Heart left ventricle (tissue), 13 donors: ENCODE measurements at regions not wholly inside any gene's neighbourhood (a gene's known extent, or its start where the extent isn't known, plus 50 kb on each side); places are given as distances from the start of the nearest gene placed in this dataset.

ENCODE experiments used
- POLR2A ChIP-seq, 2 donors: fragments of 450-650 bp; IDR thresholded peaks; one replicate each; pipeline ENCODE4 v1.6.1; 2017; ENCODE audit warnings: antibody characterized with exemption in 2 of 2, mild to moderate bottlenecking in 2 of 2, moderate library complexity in 2 of 2
- TF ChIP-seq, protein P1 (sequence below), 12 donors: fragments of 200-600 bp; sonication (generic) in 4 of 12; IDR thresholded peaks; one replicate each; pipeline versions ENCODE4 v1.5.0 to v1.8.0; 2018 to 2022; ENCODE audit warnings: antibody characterized with exemption in 12 of 12, mild to moderate bottlenecking in 5 of 12
- donor health status: ischemic (EF 13 %, LVEDD 7.1; RV severe dilation, severe dysfunction).
- donor health status: DM: no; HTN: yes; CAD: no.
- donor health status: DM: no; HTN: no; CAD: no.
- donor health status: ischemic (EF 25% LVEDD 6.9; RV normal size, moderate dysfunction).
- donor health status: ischemic (EF 25% LVEDD 5.7; RV mildly dilated, moderate dysfunction).
- donor health status: ischemic (EF 35%, LVEDD 5.7; RV mildly dilated, moderate dysfunction).
- donor health status: nonischemic (EF 11% LVEDD 7.7; RV severe dilation, severe dysfunction).
- donor health status: DM: yes; HTN: yes; CAD: no.
- donor health status: PGD.
- donor health status: ischemic (EF 29% LVEDD 5.4; RV normal size, mild dysfunction).
- donor health status: nonischemic (EF 23%, LVEDD 6.1; RV moderate dilation, normal function).

DNA sequence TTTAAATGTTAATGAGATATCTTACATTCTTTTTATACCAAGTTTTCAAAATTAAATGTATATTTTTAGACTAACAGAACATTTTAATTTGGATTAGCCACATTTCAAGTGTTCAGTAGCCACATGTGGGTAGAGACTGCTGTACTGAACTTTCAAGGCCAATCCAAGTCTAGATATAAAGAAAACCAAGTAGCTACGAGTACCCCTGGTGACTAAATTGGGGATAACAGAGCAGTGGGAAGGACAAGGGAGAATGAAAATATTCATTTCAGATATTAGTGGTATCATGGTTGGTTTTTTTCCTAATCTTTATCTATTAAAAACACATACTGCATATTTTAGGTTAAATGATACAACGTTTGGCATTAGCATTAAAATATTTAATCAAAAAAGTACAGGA lies 69.4 kb upstream of the RHOJ start:
- TF ChIP-seq, protein P1, sequence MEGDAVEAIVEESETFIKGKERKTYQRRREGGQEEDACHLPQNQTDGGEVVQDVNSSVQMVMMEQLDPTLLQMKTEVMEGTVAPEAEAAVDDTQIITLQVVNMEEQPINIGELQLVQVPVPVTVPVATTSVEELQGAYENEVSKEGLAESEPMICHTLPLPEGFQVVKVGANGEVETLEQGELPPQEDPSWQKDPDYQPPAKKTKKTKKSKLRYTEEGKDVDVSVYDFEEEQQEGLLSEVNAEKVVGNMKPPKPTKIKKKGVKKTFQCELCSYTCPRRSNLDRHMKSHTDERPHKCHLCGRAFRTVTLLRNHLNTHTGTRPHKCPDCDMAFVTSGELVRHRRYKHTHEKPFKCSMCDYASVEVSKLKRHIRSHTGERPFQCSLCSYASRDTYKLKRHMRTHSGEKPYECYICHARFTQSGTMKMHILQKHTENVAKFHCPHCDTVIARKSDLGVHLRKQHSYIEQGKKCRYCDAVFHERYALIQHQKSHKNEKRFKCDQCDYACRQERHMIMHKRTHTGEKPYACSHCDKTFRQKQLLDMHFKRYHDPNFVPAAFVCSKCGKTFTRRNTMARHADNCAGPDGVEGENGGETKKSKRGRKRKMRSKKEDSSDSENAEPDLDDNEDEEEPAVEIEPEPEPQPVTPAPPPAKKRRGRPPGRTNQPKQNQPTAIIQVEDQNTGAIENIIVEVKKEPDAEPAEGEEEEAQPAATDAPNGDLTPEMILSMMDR (IDR thresholded peaks at IDR 0.05) = peak in 2 of 12 donors; percentile 11 to 17
- no peak for TF ChIP-seq POLR2A (IDR thresholded peaks at IDR 0.05)
